ENCODE measurements at regions not wholly inside any gene's neighbourhood (a gene's known extent, or its start where the extent isn't known, plus 50 kb on each side); places are given as distances from the start of the nearest gene placed in this dataset.

DNA sequence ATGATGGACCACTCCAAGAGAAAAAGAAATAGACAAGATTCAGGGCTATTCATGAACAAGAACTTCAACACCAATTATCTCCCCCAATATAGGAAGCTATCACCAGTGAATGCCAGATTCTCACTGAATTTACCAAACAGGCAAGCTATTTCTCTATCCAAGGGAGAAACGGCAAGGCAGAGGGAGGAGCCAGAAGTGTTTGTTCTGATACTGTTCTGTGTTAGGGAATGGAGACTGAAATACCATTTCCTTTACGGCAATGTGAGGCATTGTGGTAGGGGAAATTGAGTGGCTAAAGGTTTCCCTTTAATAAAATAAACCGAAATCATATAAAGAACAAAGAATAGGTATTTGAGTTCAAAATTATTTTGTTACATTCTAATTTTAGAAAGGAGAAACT is 68.0 kb upstream of the ALDH1A1 start:
- ChIA-PET CTCF (interaction anchor here (0.7 to 3.9 kb wide), 8 partner anchors 10 to 164 kb away, joined by 3 to 56 read pairs (median 4); no protein-coding TSS in a partner anchor), POLR2A (no interaction called here)
- H3K4me3 ChIP-seq (ENCODE audit: low read depth, low read length) = no peak overlapping the region
- TF ChIP-seq, protein P1, sequence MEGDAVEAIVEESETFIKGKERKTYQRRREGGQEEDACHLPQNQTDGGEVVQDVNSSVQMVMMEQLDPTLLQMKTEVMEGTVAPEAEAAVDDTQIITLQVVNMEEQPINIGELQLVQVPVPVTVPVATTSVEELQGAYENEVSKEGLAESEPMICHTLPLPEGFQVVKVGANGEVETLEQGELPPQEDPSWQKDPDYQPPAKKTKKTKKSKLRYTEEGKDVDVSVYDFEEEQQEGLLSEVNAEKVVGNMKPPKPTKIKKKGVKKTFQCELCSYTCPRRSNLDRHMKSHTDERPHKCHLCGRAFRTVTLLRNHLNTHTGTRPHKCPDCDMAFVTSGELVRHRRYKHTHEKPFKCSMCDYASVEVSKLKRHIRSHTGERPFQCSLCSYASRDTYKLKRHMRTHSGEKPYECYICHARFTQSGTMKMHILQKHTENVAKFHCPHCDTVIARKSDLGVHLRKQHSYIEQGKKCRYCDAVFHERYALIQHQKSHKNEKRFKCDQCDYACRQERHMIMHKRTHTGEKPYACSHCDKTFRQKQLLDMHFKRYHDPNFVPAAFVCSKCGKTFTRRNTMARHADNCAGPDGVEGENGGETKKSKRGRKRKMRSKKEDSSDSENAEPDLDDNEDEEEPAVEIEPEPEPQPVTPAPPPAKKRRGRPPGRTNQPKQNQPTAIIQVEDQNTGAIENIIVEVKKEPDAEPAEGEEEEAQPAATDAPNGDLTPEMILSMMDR (IDR thresholded peaks at IDR 0.05; ENCODE audit: insufficient read depth, low read length, missing control alignments) = no peak
- DNase-seq (ENCODE audit: low read depth, low spot score) = no peak

GRCh38 chr9:73014011-73014410 is 61.2 kb upstream of the ALDH1A1 start:
- no peak overlapping the region for H3K4me3 ChIP-seq (ENCODE audit: low read depth, low read length)
- TF ChIP-seq, protein P1 (IDR thresholded peaks at IDR 0.05; ENCODE audit: insufficient read depth, low read length, missing control alignments) = no peak
- ChIA-PET POLR2A (interaction anchor here (0.7 kb wide), 1 partner anchor 13 kb away, joined by 3 read pairs; no protein-coding TSS in a partner anchor), CTCF (interaction anchor here (0.9 to 2.2 kb wide), 3 partner anchors 8 to 158 kb away, joined by 3 to 17 read pairs (median 5); no protein-coding TSS in a partner anchor)
- no peak for DNase-seq (ENCODE audit: low read depth, low spot score)

- no peak for DNase-seq (ENCODE audit: low read depth, low spot score)
- TF ChIP-seq, protein P1 (IDR thresholded peaks at IDR 0.05; ENCODE audit: insufficient read depth, low read length, missing control alignments) = no peak
- H3K4me3 ChIP-seq (ENCODE audit: low read depth, low read length) = no peak overlapping the region
- POLR2A ChIA-PET = no interaction called here
- CTCF ChIA-PET = no interaction called here
These were observed 59.1 kb upstream of the ALDH1A1 start for GRCh38 chr9:73011956-73012355.

- no peak for DNase-seq (ENCODE audit: low read depth, low spot score)
- H3K4me3 ChIP-seq (ENCODE audit: low read depth, low read length) = no peak overlapping the region
- TF ChIP-seq, protein P1 (IDR thresholded peaks at IDR 0.05; ENCODE audit: insufficient read depth, low read length, missing control alignments) = no peak
- ChIA-PET POLR2A (no interaction called here), CTCF (no interaction called here)
These were observed 58.4 kb upstream of the ALDH1A1 start for GRCh38 chr9:73011181-73011750.

DNA sequence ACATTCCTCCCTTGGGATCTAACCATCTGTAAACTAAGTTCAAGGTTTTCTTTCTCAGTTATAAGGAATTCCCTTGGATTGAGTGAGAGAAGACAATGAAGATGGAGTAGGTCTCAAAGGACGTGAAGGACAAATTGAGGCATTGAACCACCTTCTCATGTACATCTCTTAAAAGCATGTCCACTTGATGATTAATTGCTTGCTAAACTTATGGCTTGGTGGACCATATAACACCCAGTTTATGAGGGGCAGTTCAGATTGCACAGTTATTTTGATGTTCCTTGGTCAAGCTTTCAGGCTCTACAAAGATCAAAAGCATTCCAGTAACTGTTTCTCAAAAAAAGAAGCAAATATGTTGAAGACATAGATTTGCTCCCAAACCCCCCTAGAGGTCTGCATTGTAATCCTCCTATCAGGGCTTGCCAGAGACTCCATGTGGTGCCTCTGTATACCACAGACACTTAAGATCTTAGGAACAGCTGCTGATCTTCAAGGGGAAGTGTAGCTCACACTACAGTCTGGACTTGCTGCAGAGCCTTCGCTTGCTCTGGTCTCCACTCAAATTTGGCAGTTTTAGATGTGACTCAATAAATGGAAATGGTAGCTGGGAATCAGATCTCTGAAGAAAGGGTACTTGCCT is 56.9 kb upstream of the ALDH1A1 start:
- DNase-seq (ENCODE audit: low read depth, low spot score) = no peak
- TF ChIP-seq, protein P1 (IDR thresholded peaks at IDR 0.05; ENCODE audit: insufficient read depth, low read length, missing control alignments) = no peak
- no peak overlapping the region for H3K4me3 ChIP-seq (ENCODE audit: low read depth, low read length)
- ChIA-PET POLR2A (no interaction called here), CTCF (interaction anchor here (3.4 kb wide), 1 partner anchor 13 kb away, joined by 16 read pairs; no protein-coding TSS in a partner anchor)

- TF ChIP-seq, protein P1 (IDR thresholded peaks at IDR 0.05; ENCODE audit: insufficient read depth, low read length, missing control alignments) = no peak
- ChIA-PET CTCF (interaction anchor here (3.4 kb wide), 1 partner anchor 15 kb away, joined by 16 read pairs; no protein-coding TSS in a partner anchor), POLR2A (no interaction called here)
- no peak for DNase-seq (ENCODE audit: low read depth, low spot score)
- H3K4me3 ChIP-seq (ENCODE audit: low read depth, low read length) = no peak overlapping the region
These were observed 55.3 kb upstream of the ALDH1A1 start for GRCh38 chr9:73007966-73008672.
